ENCODE measurements at regions not wholly inside any gene's neighbourhood (a gene's known extent, or its start where the extent isn't known, plus 50 kb on each side); places are given as distances from the start of the nearest gene placed in this dataset.

DNA sequence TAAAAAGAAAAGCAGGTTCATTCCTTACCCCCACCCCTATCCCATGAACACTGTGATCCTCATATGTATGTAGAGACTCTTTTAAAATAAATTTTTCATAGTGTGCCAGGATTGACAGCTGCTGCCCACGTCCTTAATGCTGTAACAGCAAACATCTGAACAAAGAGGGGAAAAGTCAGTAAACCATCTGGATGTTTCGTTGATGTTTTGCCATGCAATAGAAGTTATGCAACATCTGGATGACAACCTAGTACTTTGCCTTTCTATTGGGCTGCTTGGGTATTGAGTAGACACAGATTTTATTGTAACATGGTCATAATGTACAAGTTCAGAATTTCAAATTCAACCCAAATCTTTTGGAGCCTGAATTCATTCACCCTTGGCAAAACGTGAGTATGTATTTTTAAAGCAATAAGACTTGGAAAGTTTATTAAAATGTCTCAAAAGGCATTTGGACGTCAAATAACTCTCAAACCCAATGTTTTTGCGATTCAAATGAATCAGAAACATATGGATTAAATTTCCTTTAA, 500.3 kb downstream of the DHX35 start:
- peaks cover 2% of the 10 kb centered on the region for H3K4me1 ChIP-seq (ENCODE audit: control insufficient read depth, insufficient read depth, low read length)
- H3K36me3 ChIP-seq (ENCODE audit: control insufficient read depth, insufficient read depth, low read length), result no peaks in the 10 kb centered on the region
- no peak overlapping the region for H3K27ac ChIP-seq (ENCODE audit: low read depth, low read length)

GRCh38 chr20:39458452-39458851, 496.3 kb downstream of the DHX35 start:
- no peaks in the 10 kb centered on the region for H3K27me3 ChIP-seq (ENCODE audit: control insufficient read depth, insufficient read depth, low read length)
- no peak overlapping the region for H3K4me3 ChIP-seq (ENCODE audit: low read length)
- H3K36me3 ChIP-seq (ENCODE audit: control insufficient read depth, insufficient read depth, low read length), result no peaks in the 10 kb centered on the region
- peaks cover 2% of the 10 kb centered on the region for H3K4me1 ChIP-seq (ENCODE audit: control insufficient read depth, insufficient read depth, low read length)
- no peak overlapping the region for H3K9ac ChIP-seq (ENCODE audit: low read length)
- H3K27ac ChIP-seq (ENCODE audit: low read depth, low read length), result no peak overlapping the region

More for the DNA sequence above, 500.3 kb downstream of the DHX35 start:
- no peaks in the 10 kb centered on the region for H3K27me3 ChIP-seq (ENCODE audit: control insufficient read depth, insufficient read depth, low read length)
- H3K4me3 ChIP-seq (ENCODE audit: low read length), result no peak overlapping the region
- H3K9ac ChIP-seq (ENCODE audit: low read length), result no peak overlapping the region

DNA sequence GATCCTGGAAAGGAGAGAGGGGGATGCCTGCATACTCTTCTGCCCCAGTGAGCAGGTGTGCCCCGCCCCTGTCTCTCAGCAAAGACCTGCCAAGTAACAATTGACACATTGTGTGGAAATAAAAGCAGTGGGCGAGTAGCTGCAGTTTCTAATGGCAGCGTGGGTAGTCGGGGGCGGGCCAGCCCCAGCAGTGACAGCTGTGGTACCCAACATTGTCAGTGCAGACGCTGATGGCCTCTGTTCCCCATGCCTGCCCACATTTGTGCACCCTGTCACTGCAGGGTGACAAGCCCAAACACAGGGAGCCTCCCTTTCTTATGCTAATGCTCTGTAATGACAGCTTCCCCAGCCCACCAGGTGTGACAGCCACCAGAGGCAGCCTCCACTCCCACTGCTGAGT, 491.7 kb downstream of the DHX35 start:
- Histone ChIP-seq H3K27me3 (ENCODE audit: control insufficient read depth, insufficient read depth, low read length) (no peaks in the 10 kb centered on the region), H3K36me3 (ENCODE audit: control insufficient read depth, insufficient read depth, low read length) (no peaks in the 10 kb centered on the region), H3K4me3 (ENCODE audit: low read length) (no peak overlapping the region), H3K27ac (ENCODE audit: low read depth, low read length) (no peak overlapping the region), H3K9ac (ENCODE audit: low read length) (no peak overlapping the region), H3K4me1 (ENCODE audit: control insufficient read depth, insufficient read depth, low read length) (peaks cover 2% of the 10 kb centered on the region)

DNA sequence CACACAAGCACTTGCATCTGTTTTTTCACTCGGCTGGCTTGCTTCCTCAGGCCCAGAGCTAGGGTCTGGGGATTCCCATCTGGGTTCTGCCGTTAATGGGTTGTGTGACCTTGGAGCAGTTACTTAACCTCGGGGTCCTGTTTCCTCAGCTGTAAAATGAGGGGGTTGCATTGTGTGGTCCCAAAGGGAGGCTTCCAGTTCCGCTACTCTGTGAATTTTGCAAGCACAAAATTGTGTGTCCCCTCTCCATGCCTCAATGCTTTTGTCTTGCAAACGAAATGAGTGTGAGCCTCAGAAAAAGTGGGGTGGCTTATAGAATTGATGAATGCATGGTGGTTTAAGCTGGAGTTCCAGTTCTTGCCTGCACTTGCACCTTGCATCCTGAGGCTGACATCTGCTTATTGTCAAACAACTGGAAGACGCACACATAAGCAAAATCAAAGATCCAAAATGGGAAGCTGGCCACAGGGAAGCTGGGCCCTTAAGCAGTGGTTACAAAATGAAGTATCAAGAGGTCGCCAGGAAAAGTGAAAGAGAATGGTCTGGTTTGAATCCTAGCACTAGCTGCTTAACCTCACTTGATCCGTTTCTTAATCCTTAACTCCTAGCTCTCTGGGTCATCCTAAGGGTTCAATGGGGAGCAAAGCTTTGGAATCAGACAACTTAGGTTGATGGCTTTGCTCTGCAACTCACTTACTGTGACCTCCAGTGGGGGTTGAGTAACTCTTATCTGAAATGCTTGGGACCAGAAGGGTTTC, 490.6 kb downstream of the DHX35 start:
- no peaks in the 10 kb centered on the region for H3K36me3 ChIP-seq (ENCODE audit: control insufficient read depth, insufficient read depth, low read length)
- H3K27ac ChIP-seq (ENCODE audit: low read depth, low read length), result no peak overlapping the region
- no peak overlapping the region for H3K4me3 ChIP-seq (ENCODE audit: low read length)
- H3K27me3 ChIP-seq (ENCODE audit: control insufficient read depth, insufficient read depth, low read length), result no peaks in the 10 kb centered on the region
- H3K9ac ChIP-seq (ENCODE audit: low read length), result no peak overlapping the region
- peaks cover 2% of the 10 kb centered on the region for H3K4me1 ChIP-seq (ENCODE audit: control insufficient read depth, insufficient read depth, low read length)

GRCh38 chr20:39451386-39451785, 489.2 kb downstream of the DHX35 start:
- no peak overlapping the region for H3K27ac ChIP-seq (ENCODE audit: low read depth, low read length)
- H3K36me3 ChIP-seq (ENCODE audit: control insufficient read depth, insufficient read depth, low read length), result no peaks in the 10 kb centered on the region
- no peak overlapping the region for H3K4me3 ChIP-seq (ENCODE audit: low read length)
- H3K9ac ChIP-seq (ENCODE audit: low read length), result no peak overlapping the region
- H3K27me3 ChIP-seq (ENCODE audit: control insufficient read depth, insufficient read depth, low read length), result no peaks in the 10 kb centered on the region
- no peaks in the 10 kb centered on the region for H3K4me1 ChIP-seq (ENCODE audit: control insufficient read depth, insufficient read depth, low read length)

DNA sequence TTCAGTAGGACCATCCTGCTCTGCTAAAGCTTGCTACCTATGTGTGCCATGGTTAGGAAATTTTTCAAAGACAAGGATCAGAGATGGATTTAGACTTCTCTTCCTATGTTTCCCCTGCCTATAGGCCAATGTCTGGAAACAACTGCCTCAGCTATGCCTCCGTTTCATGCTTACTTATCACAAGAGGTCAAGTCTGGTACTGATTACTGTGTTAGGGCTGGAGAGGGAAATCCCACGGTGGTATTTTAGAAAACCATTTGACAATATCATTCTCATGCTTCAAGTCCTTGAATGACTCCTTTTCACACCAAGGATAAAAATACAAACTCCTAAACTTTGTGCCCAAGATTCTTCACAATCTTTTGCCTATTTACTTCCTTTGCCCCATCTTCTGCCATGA, 484.3 kb downstream of the DHX35 start:
- no peaks in the 10 kb centered on the region for H3K36me3 ChIP-seq (ENCODE audit: control insufficient read depth, insufficient read depth, low read length)
- no peaks in the 10 kb centered on the region for H3K4me1 ChIP-seq (ENCODE audit: control insufficient read depth, insufficient read depth, low read length)
- H3K27me3 ChIP-seq (ENCODE audit: control insufficient read depth, insufficient read depth, low read length), result no peaks in the 10 kb centered on the region
- no peak overlapping the region for H3K9ac ChIP-seq (ENCODE audit: low read length)
- no peak overlapping the region for H3K4me3 ChIP-seq (ENCODE audit: low read length)
- H3K27ac ChIP-seq (ENCODE audit: low read depth, low read length), result no peak overlapping the region

DNA sequence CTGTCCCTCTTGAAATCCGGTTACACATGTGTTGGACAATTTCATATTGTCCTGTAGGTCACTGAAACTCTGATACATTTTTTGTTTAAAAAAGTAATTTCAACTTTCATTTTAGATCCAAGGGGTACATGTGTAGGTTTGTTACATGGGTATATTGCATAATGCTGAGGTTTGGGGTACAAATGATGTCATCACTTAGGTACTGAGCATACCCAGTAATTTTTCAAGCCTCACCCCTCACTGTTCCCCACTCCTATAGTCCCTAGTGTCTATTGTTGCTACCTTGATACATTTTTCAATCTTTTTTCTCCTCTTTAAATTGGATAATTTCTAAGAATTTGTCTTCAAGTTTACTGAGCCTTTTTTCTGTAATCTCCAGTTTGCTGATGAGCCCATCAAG, 483.0 kb downstream of the DHX35 start:
- Histone ChIP-seq H3K4me1 (ENCODE audit: control insufficient read depth, insufficient read depth, low read length) (no peaks in the 10 kb centered on the region), H3K9ac (ENCODE audit: low read length) (no peak overlapping the region), H3K4me3 (ENCODE audit: low read length) (no peak overlapping the region), H3K27me3 (ENCODE audit: control insufficient read depth, insufficient read depth, low read length) (no peaks in the 10 kb centered on the region), H3K36me3 (ENCODE audit: control insufficient read depth, insufficient read depth, low read length) (no peaks in the 10 kb centered on the region), H3K27ac (ENCODE audit: low read depth, low read length) (no peak overlapping the region)

GRCh38 chr20:39433466-39433865, 471.3 kb downstream of the DHX35 start:
- H3K27me3 ChIP-seq (ENCODE audit: control insufficient read depth, insufficient read depth, low read length), result no peaks in the 10 kb centered on the region
- no peak overlapping the region for H3K27ac ChIP-seq (ENCODE audit: low read depth, low read length)
- H3K4me3 ChIP-seq (ENCODE audit: low read length), result no peak overlapping the region
- H3K9ac ChIP-seq (ENCODE audit: low read length), result no peak overlapping the region
- no peaks in the 10 kb centered on the region for H3K36me3 ChIP-seq (ENCODE audit: control insufficient read depth, insufficient read depth, low read length)
- no peaks in the 10 kb centered on the region for H3K4me1 ChIP-seq (ENCODE audit: control insufficient read depth, insufficient read depth, low read length)

- no peak overlapping the region for H3K9ac ChIP-seq (ENCODE audit: low read length)
- no peaks in the 10 kb centered on the region for H3K4me1 ChIP-seq (ENCODE audit: control insufficient read depth, insufficient read depth, low read length)
- no peaks in the 10 kb centered on the region for H3K36me3 ChIP-seq (ENCODE audit: control insufficient read depth, insufficient read depth, low read length)
- no peak overlapping the region for H3K4me3 ChIP-seq (ENCODE audit: low read length)
- H3K27ac ChIP-seq (ENCODE audit: low read depth, low read length), result no peak overlapping the region
- H3K27me3 ChIP-seq (ENCODE audit: control insufficient read depth, insufficient read depth, low read length), result no peaks in the 10 kb centered on the region
Measured at GRCh38 chr20:39431091-39431880, 469.1 kb downstream of the DHX35 start.

- no peaks in the 10 kb centered on the region for H3K4me1 ChIP-seq (ENCODE audit: control insufficient read depth, insufficient read depth, low read length)
- H3K36me3 ChIP-seq (ENCODE audit: control insufficient read depth, insufficient read depth, low read length), result no peaks in the 10 kb centered on the region
- H3K27me3 ChIP-seq (ENCODE audit: control insufficient read depth, insufficient read depth, low read length), result no peaks in the 10 kb centered on the region
- H3K27ac ChIP-seq (ENCODE audit: low read depth, low read length), result no peak overlapping the region
- H3K9ac ChIP-seq (ENCODE audit: low read length), result no peak overlapping the region
- H3K4me3 ChIP-seq (ENCODE audit: low read length), result no peak overlapping the region
Measured at GRCh38 chr20:39429726-39430125, 467.6 kb downstream of the DHX35 start.

DNA sequence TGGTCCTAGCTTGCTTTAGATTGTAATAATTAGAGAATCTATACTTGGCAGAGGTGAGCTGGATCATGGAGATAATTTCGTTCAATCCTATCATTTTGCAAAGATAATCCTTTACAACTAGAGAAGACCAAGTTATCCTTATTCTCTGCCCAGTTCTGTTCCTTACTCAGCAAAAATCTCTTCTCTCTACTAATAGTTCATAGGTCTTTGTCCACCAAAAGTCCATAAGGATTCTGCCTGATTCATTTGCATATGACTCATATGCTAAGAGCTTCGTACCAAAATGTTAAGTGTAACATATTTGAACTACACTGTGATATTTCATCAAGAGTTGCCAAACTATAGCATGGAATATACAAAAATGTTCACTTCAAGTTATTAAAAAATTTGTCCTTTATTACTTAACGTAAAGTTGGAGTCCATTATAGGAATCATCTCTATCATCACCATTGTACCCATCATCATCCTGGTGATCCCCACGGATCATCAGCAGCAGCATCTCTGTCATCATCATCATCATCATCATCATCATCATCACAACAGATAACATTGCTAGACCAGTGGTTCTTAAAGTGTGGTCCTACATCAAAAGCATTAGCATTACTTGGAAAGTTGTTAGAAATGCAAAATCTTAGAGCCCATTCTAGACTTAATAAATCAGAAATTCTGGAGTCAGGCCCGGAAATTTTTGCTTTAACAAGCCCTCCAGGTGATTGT, 463.0 kb downstream of the DHX35 start:
- peaks cover 2% of the 10 kb centered on the region for H3K4me1 ChIP-seq (ENCODE audit: control insufficient read depth, insufficient read depth, low read length)
- H3K36me3 ChIP-seq (ENCODE audit: control insufficient read depth, insufficient read depth, low read length), result no peaks in the 10 kb centered on the region
- no peaks in the 10 kb centered on the region for H3K27me3 ChIP-seq (ENCODE audit: control insufficient read depth, insufficient read depth, low read length)
- no peak overlapping the region for H3K4me3 ChIP-seq (ENCODE audit: low read length)
- H3K27ac ChIP-seq (ENCODE audit: low read depth, low read length), result no peak overlapping the region
- H3K9ac ChIP-seq (ENCODE audit: low read length), result no peak overlapping the region

DNA sequence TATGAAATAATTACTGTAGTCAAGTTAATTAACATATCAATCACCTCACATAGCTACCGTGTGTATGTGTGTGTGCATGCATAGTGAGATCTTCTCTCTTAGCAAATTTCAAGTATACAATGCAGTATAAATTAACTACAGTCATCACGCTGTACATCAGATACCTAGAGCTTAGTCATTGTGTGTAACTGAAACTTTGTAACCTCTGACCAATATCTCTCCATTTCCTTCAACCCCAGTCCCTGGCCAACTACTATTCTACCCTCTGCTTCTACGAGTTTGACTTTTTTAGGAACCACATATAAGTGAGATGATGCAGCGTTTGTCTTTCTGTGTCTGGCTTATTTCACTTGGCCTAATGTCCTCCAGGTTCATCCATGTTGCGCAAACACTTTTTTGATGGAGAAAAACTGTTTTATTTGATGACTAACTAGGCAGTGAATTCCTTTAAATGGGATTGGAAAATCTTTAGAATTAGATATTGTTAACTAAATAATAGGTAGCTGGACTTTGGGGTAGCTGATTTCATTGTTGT, 459.5 kb downstream of the DHX35 start:
- Histone ChIP-seq H3K27ac (ENCODE audit: low read depth, low read length) (no peak overlapping the region), H3K4me3 (ENCODE audit: low read length) (no peak overlapping the region), H3K27me3 (ENCODE audit: control insufficient read depth, insufficient read depth, low read length) (no peaks in the 10 kb centered on the region), H3K9ac (ENCODE audit: low read length) (no peak overlapping the region), H3K36me3 (ENCODE audit: control insufficient read depth, insufficient read depth, low read length) (no peaks in the 10 kb centered on the region), H3K4me1 (ENCODE audit: control insufficient read depth, insufficient read depth, low read length) (peaks cover 2% of the 10 kb centered on the region)

Data from rectal smooth muscle tissue (tissue), 1 donor.